Smooth muscle cell (in vitro differentiated cells): ENCODE measurements at regions not wholly inside any gene's neighbourhood (a gene's known extent, or its start where the extent isn't known, plus 50 kb on each side); places are given as distances from the start of the nearest gene placed in this dataset.
A peak's percentile ranks its signal among the peaks of the same experiment; 100 is the strongest.

Experiments
- DNase-seq: peaks from one replicate; lab custom pipeline; 2025; ENCODE audit not compliant: unreplicated experiment; lab: John Stamatoyannopoulos, UW
- H2AFZ ChIP-seq: fragments of 200-600 bp; sonication (generic); 2 replicates; pipeline ENCODE4 v1.6.0; 2016; ENCODE audit warnings: antibody characterized with exemption, low read depth, mild to moderate bottlenecking
- H3F3A ChIP-seq: fragments of 200-600 bp; sonication (generic); 2 replicates; pipeline ENCODE4 v1.6.0; 2017; ENCODE audit warnings: antibody characterized with exemption, low read depth
- H3K27ac ChIP-seq: fragments of 200-600 bp; sonication (generic); 2 replicates; pipeline ENCODE4 v1.5.1; 2016; ENCODE audit warnings: low read depth, mild to moderate bottlenecking
- H3K27me3 ChIP-seq: fragments of 200-600 bp; sonication (generic); 2 replicates; pipeline ENCODE4 v1.6.1; 2016; ENCODE audit warnings: low read depth, mild to moderate bottlenecking
- H3K36me3 ChIP-seq: fragments of 200-600 bp; sonication (generic); 2 replicates; pipeline ENCODE4 v1.5.1; 2016; ENCODE audit warnings: low read depth
- H3K4me1 ChIP-seq: fragments of 200-600 bp; sonication (generic); 2 replicates; pipeline ENCODE4 v1.5.1; 2016; ENCODE audit warnings: low read depth
- H3K4me2 ChIP-seq: fragments of 200-600 bp; sonication (generic); 2 replicates; pipeline ENCODE4 v1.6.0; 2016; ENCODE audit warnings: mild to moderate bottlenecking
- H3K4me3 ChIP-seq: fragments of 200-600 bp; sonication (generic); 2 replicates; pipeline ENCODE4 v1.5.1; 2016; ENCODE audit warnings: mild to moderate bottlenecking
- H3K79me2 ChIP-seq: fragments of 200-600 bp; sonication (generic); 2 replicates; pipeline ENCODE4 v1.6.0; 2016; ENCODE audit warnings: low read depth, mild to moderate bottlenecking
- H3K9ac ChIP-seq: fragments of 200-600 bp; sonication (generic); 2 replicates; pipeline ENCODE4 v1.6.0; 2016; ENCODE audit warnings: low read depth
- H3K9me3 ChIP-seq: fragments of 200-600 bp; sonication (generic); replicated peaks from 2 replicates; pipeline ENCODE4 v1.5.1; 2016; ENCODE audit warnings: low read depth
- H4K20me1 ChIP-seq: fragments of 200-600 bp; sonication (generic); 2 replicates; pipeline ENCODE4 v1.6.0; 2016; ENCODE audit warnings: low read depth
- WGBS: methylation state at CpG from one replicate; pipeline ENCODE4 v1.1.7; 2016; ENCODE audit warnings: low lambda C conversion rate; 5-methylcytosine and 5-hydroxymethylcytosine counted together
- TF ChIP-seq, protein P1 (sequence below): fragments of 200-600 bp; sonication (generic); IDR thresholded peaks from 2 replicates; pipeline ENCODE4 v1.5.1; 2017; ENCODE audit warnings: borderline replicate concordance, mild to moderate bottlenecking, antibody characterized with exemption; ENCODE audit not compliant: insufficient read depth, poor library complexity, severe bottlenecking

DNA sequence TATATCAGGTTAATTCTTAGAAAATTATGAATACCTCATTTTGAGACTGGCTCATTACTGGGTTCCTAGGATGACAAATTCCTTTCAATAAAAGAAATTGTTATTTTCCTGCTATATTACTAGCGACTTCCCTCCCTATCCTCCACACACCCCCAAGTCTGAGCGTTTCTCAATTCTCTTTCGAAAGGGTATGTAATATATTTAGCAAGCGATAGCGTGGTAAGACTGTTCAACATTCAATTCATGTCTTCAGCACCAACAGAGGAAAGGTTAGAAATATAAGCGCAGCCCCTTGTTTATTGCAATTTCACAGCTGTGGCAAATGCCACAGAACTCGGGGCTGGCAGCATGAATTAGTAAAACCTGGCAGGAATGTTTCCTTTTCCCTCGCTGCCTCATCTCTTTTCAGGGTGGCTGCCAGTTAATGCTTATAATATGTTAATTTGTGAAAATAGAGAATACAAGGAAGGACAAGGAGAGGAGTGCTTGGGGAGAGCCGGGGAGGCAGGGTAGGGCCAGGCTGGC lies 152.7 kb upstream of the TBCA start:
- no peak overlapping the region for H2AFZ ChIP-seq
- 90% methylated on average over 9 of the region's 9 CpGs for WGBS
- TF ChIP-seq, protein P1, sequence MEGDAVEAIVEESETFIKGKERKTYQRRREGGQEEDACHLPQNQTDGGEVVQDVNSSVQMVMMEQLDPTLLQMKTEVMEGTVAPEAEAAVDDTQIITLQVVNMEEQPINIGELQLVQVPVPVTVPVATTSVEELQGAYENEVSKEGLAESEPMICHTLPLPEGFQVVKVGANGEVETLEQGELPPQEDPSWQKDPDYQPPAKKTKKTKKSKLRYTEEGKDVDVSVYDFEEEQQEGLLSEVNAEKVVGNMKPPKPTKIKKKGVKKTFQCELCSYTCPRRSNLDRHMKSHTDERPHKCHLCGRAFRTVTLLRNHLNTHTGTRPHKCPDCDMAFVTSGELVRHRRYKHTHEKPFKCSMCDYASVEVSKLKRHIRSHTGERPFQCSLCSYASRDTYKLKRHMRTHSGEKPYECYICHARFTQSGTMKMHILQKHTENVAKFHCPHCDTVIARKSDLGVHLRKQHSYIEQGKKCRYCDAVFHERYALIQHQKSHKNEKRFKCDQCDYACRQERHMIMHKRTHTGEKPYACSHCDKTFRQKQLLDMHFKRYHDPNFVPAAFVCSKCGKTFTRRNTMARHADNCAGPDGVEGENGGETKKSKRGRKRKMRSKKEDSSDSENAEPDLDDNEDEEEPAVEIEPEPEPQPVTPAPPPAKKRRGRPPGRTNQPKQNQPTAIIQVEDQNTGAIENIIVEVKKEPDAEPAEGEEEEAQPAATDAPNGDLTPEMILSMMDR: no peak

DNA sequence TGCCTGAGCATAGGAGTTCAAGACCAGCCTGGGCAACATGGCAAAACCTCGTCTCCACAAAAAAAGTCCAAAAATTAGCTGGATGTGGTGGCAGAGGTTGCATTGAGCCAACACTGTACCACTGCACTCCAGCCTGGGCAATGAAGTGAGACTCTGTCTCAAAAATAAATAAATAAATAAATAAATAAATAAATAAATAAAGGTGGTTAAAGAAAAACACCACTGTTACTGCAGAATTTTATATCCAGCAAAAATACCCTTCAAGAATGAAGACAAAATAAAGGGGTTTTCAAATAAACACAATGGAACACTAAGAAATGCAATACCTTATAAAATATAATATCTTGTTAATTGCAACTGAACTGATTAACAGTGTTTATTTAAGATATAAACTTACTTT lies 150.2 kb upstream of the TBCA start:
- Histone ChIP-seq H3K27me3 (peaks cover 15% of the 10 kb centered on the region), H3K27ac (no peak overlapping the region), H3K4me1 (no peaks in the 10 kb centered on the region), H4K20me1 (no peaks in the 10 kb centered on the region), H2AFZ (no peak overlapping the region), H3K4me2 (no peak overlapping the region), H3K79me2 (no peaks in the 10 kb centered on the region), H3F3A (no peaks in the 10 kb centered on the region), H3K36me3 (no peaks in the 10 kb centered on the region), H3K9me3 (no peaks in the 10 kb centered on the region), H3K9ac (no peak overlapping the region), H3K4me3 (no peak overlapping the region)
- TF ChIP-seq, protein P1: no peak
- WGBS: 92% methylated on average over 1 of the region's 1 CpG
- no peak for DNase-seq

More for the DNA sequence above, 152.7 kb upstream of the TBCA start:
- no peaks in the 10 kb centered on the region for H3K9me3 ChIP-seq
- no peak overlapping the region for H3K9ac ChIP-seq
- H4K20me1 ChIP-seq: no peaks in the 10 kb centered on the region
- peaks cover 26% of the 10 kb centered on the region for H3K27me3 ChIP-seq
- H3F3A ChIP-seq: no peaks in the 10 kb centered on the region
- no peaks in the 10 kb centered on the region for H3K36me3 ChIP-seq
- H3K4me1 ChIP-seq: no peaks in the 10 kb centered on the region
- no peak overlapping the region for H3K4me2 ChIP-seq
- no peak overlapping the region for H3K4me3 ChIP-seq
- H3K27ac ChIP-seq: no peak overlapping the region
- DNase-seq: no peak
- H3K79me2 ChIP-seq: no peaks in the 10 kb centered on the region

DNA sequence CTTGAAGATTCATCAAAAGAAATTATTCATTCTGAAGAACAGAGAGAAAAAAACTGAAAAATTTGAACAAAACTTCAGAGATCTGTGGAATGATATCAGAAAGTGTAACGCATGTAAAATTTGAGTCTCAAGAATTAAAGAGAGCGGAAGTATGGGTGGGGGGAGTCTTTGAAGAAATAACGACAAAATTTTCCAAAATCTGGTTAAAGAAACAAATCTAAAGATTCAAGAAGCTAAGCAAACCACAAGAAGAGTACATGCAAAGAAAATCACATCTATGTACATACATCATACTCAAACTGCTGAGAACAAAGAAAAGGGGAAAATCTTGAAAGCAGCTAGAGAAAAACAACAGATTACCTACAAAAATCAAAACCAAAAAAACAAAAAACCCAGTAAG lies 149.4 kb upstream of the TBCA start:
- TF ChIP-seq, protein P1: no peak
- H3K4me1 ChIP-seq: no peaks in the 10 kb centered on the region
- WGBS: 94% methylated on average over 3 of the region's 3 CpGs
- H3F3A ChIP-seq: no peaks in the 10 kb centered on the region
- DNase-seq: no peak
- no peak overlapping the region for H3K9ac ChIP-seq
- no peak overlapping the region for H3K4me3 ChIP-seq
- no peaks in the 10 kb centered on the region for H3K9me3 ChIP-seq
- no peak overlapping the region for H3K4me2 ChIP-seq
- peaks cover 8% of the 10 kb centered on the region for H3K27me3 ChIP-seq
- no peak overlapping the region for H2AFZ ChIP-seq
- no peaks in the 10 kb centered on the region for H4K20me1 ChIP-seq
- no peaks in the 10 kb centered on the region for H3K79me2 ChIP-seq
- H3K36me3 ChIP-seq: no peaks in the 10 kb centered on the region
- no peak overlapping the region for H3K27ac ChIP-seq

DNA sequence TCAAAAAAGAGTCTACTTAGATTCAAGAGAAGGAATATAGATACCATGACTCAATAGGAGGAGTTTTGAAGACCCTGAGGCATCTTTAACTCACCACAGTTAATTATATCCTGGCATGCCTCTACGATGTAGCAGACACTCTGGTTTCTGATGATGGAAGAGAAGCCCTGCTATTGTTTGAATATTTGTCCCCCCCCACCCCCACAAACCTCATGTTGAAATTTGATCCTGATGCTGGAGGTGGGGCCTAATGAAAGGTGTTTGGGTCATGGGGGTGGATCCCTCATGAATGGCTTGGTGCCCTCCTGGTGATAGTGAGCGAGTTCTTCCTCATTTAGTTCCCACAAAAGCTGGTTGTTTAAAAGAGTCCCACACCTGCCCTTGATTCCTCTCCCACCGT lies 147.9 kb upstream of the TBCA start:
- Histone ChIP-seq H3K36me3 (no peaks in the 10 kb centered on the region), H3K4me2 (no peak overlapping the region), H3K27ac (peak overlapping the region; percentile 54), H2AFZ (no peak overlapping the region), H3K4me3 (no peak overlapping the region), H4K20me1 (no peaks in the 10 kb centered on the region), H3F3A (no peaks in the 10 kb centered on the region), H3K9ac (no peak overlapping the region), H3K9me3 (no peaks in the 10 kb centered on the region), H3K27me3 (no peaks in the 10 kb centered on the region), H3K79me2 (no peaks in the 10 kb centered on the region), H3K4me1 (peaks cover 3% of the 10 kb centered on the region)
- TF ChIP-seq, protein P1: no peak
- 40% methylated on average over 3 of the region's 3 CpGs for WGBS
- DNase-seq: no peak
